ENCODE measurements at regions not wholly inside any gene's neighbourhood (a gene's known extent, or its start where the extent isn't known, plus 50 kb on each side); places are given as distances from the start of the nearest gene placed in this dataset.

DNA sequence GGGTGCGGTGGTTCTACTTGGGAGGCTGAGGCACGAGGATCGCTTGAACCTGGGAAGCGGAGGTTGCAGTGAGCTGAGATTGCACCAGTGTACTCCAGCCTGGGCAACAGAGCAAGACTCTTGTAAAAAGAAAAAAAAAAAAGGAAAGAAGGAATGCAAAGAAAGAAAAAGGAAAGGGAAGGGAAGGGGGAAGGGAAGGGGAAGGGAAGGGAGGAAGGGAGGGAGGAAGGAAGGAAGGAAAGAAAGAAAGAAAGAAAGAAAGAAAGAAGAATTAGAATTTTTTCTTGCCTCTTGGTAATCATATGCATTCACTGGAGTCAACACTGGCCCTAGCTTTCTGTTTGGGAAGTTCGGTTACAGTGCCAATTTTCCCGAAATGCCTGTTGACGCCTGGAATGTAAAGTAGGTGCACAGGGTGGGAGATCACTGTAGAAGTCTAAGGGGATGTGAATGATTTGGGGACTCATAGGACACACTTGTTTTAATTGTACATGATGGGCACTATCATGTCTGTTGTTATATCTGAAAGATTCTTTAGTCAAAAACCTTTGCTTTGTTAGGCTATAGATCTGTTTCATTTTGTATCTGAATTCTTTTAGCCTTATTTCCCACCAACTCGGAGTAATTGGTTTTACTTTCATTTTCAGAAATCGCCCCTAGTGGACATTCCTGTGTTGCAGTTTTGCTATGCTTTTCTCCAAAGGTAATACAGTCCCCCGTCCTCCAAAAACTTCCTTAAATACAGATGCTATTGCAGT, 59.8 kb upstream of the MORC3 start (continued):
- 0 out of 2 replicates have a peak, but pooled peaks have one; percentile 7 for TF ChIP-seq NFIC (IDR thresholded peaks at IDR 0.05)
- TF ChIP-seq, protein P1, sequence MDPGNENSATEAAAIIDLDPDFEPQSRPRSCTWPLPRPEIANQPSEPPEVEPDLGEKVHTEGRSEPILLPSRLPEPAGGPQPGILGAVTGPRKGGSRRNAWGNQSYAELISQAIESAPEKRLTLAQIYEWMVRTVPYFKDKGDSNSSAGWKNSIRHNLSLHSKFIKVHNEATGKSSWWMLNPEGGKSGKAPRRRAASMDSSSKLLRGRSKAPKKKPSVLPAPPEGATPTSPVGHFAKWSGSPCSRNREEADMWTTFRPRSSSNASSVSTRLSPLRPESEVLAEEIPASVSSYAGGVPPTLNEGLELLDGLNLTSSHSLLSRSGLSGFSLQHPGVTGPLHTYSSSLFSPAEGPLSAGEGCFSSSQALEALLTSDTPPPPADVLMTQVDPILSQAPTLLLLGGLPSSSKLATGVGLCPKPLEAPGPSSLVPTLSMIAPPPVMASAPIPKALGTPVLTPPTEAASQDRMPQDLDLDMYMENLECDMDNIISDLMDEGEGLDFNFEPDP (CRISPR knock-in tag; IDR thresholded peaks at IDR 0.05), result no peak
- TF ChIP-seq KAT7 (CRISPR knock-in tag; IDR thresholded peaks at IDR 0.05; ENCODE audit: borderline replicate concordance), result no peak
- TF ChIP-seq, protein P2, sequence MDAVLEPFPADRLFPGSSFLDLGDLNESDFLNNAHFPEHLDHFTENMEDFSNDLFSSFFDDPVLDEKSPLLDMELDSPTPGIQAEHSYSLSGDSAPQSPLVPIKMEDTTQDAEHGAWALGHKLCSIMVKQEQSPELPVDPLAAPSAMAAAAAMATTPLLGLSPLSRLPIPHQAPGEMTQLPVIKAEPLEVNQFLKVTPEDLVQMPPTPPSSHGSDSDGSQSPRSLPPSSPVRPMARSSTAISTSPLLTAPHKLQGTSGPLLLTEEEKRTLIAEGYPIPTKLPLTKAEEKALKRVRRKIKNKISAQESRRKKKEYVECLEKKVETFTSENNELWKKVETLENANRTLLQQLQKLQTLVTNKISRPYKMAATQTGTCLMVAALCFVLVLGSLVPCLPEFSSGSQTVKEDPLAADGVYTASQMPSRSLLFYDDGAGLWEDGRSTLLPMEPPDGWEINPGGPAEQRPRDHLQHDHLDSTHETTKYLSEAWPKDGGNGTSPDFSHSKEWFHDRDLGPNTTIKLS (IDR thresholded peaks at IDR 0.05; ENCODE audit: borderline replicate concordance, low read depth), result no peak
- no peak for TF ChIP-seq STAT5B (CRISPR knock-in tag; IDR thresholded peaks at IDR 0.05)
- TF ChIP-seq NRF1 (conservative IDR thresholded peaks at IDR 0.05 in 1 of 2, IDR thresholded peaks at IDR 0.05 in 1 of 2), result no peak; a peak in 1 of 4 replicates
- no peak for TF ChIP-seq ZNF764 (CRISPR knock-in tag; IDR thresholded peaks at IDR 0.05; ENCODE audit: low read depth)
- 0 out of 2 replicates have a peak, but pooled peaks have one; percentile 33 for TF ChIP-seq MEF2D (tag; conservative IDR thresholded peaks at IDR 0.05; ENCODE audit: low read depth)
- no peak for TF ChIP-seq MYC (IDR thresholded peaks at IDR 0.05; ENCODE audit: low read depth, low read length)
- no peak for TF ChIP-seq MYC (CRISPR knock-in tag; IDR thresholded peaks at IDR 0.05; ENCODE audit: borderline replicate concordance, low read depth)
- TF ChIP-seq CBFB (CRISPR knock-in tag; IDR thresholded peaks at IDR 0.05), result no peak
- TF ChIP-seq RAD21 (CRISPR knock-in tag; conservative IDR thresholded peaks at IDR 0.05 in 1 of 2, IDR thresholded peaks at IDR 0.05 in 1 of 2), result peak in 1 of 2 experiments; percentile 13; a peak in 2 of 4 replicates
- no peak for TF ChIP-seq SIN3A (IDR thresholded peaks at IDR 0.05; ENCODE audit: borderline replicate concordance in 2 of 2, control insufficient read depth in 1 of 2, low read depth in 2 of 2, low read length in 2 of 2)
- TF ChIP-seq TEAD1 (CRISPR knock-in tag; IDR thresholded peaks at IDR 0.05), result peak in 1 of 2 experiments; percentile 22; a peak in 1 of 4 replicates
- TF ChIP-seq, protein P3, sequence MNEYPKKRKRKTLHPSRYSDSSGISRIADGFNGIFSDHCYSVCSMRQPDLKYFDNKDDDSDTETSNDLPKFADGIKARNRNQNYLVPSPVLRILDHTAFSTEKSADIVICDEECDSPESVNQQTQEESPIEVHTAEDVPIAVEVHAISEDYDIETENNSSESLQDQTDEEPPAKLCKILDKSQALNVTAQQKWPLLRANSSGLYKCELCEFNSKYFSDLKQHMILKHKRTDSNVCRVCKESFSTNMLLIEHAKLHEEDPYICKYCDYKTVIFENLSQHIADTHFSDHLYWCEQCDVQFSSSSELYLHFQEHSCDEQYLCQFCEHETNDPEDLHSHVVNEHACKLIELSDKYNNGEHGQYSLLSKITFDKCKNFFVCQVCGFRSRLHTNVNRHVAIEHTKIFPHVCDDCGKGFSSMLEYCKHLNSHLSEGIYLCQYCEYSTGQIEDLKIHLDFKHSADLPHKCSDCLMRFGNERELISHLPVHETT (CRISPR knock-in tag; conservative IDR thresholded peaks at IDR 0.05 in 1 of 2, IDR thresholded peaks at IDR 0.05 in 1 of 2), result no peak
- no peak for TF ChIP-seq ZEB2 (IDR thresholded peaks at IDR 0.05)
- TF ChIP-seq MTA2 (IDR thresholded peaks at IDR 0.05; ENCODE audit: low read depth), result 0 out of 2 replicates have a peak, but pooled peaks have one; percentile 9
- no peak for TF ChIP-seq EZH2 (IDR thresholded peaks at IDR 0.05; ENCODE audit: borderline replicate concordance, low read depth, low read length)

Data from K562 (cell line).